Prostate gland (tissue), 2 donors: ENCODE measurements at regions not wholly inside any gene's neighbourhood (a gene's known extent, or its start where the extent isn't known, plus 50 kb on each side); places are given as distances from the start of the nearest gene placed in this dataset.

Source experiments
- DNase-seq: peaks from one replicate; pipeline ENCODE4 v3.0.0-alpha.2; 2019; ENCODE audit warnings: low spot score
- H3K27ac ChIP-seq, 2 donors: fragments of 200-600 bp; sonication (generic); 2 replicates each; pipeline ENCODE4 v1.5.1; 2017 to 2019
- H3K27me3 ChIP-seq: fragments of 200-600 bp; sonication (generic); replicated peaks from 2 replicates; pipeline ENCODE4 v1.5.1; 2019; ENCODE audit not compliant: insufficient read depth
- H3K36me3 ChIP-seq, 2 donors: fragments of 200-600 bp; sonication (generic); 1 replicate in 1 of 2; 2 replicates in 1 of 2; pipeline versions ENCODE4 v1.5.1 to v1.8.1; 2017 to 2019
- H3K4me1 ChIP-seq: fragments of 200-600 bp; sonication (generic); replicated peaks from 2 replicates; pipeline ENCODE4 v1.5.1; 2019
- H3K4me3 ChIP-seq, 2 donors: fragments of 200-600 bp; sonication (generic); 2 replicates each; pipeline ENCODE4 v1.5.1; 2017 to 2019
- H3K9me3 ChIP-seq: fragments of 200-600 bp; sonication (generic); 2 replicates; pipeline ENCODE4 v1.5.1; 2017
- POLR2A ChIP-seq: fragments of 450-650 bp; IDR thresholded peaks from one replicate; pipeline ENCODE4 v1.6.1; 2016; ENCODE audit warnings: antibody characterized with exemption, mild to moderate bottlenecking
- POLR2AphosphoS5 ChIP-seq: sonication (generic); formaldehyde crosslinking; IDR thresholded peaks from one replicate; pipeline ENCODE4 v1.6.1; 2017; ENCODE audit warnings: antibody characterized with exemption
- WGBS: methylation state at CpG from one replicate; pipeline ENCODE4 v1.1.5; 2018; 5-methylcytosine and 5-hydroxymethylcytosine counted together
- intact Hi-C: fragments of 100-400 bp; cut with DNase I; formaldehyde crosslinking; loops from one replicate; pipeline ENCODE4 v1.14.2; 2022
- TF ChIP-seq, protein P1 (sequence below), 4 experiments: fragments of 200-600 bp in 2 of 4; fragments of 450-650 bp in 2 of 4; sonication (generic) in 2 of 4; IDR thresholded peaks; 1 replicate in 3 of 4; 2 replicates in 1 of 4; pipeline ENCODE4 v1.5.1; 2016 to 2019; ENCODE audit warnings: antibody characterized with exemption in 4 of 4, mild to moderate bottlenecking in 2 of 4, moderate library complexity in 2 of 4

DNA sequence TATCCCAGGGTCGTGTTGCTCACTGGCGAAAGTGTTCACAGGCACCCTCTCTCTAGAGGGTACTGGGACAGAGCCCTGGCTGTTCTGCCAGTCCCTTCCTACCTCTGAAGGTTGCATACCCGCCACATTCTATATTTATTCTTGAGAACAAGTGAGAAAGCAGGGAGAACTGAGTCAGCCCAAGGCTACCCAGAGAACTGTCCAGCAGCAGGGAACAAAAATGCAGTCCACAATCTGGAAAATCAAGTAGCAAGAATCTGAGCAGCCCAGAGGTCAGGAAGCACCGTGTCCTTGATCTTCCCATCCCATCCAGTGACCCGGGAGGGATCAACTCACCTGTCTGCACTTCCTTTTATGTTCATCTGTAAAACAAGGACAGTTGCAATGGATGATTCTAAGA, 164.1 kb downstream of the FBXO15 start:
- Histone ChIP-seq H3K27ac (no peak overlapping the region), H3K4me3 (no peak overlapping the region), H3K9me3 (no peaks in the 10 kb centered on the region), H3K36me3 (no peaks in the 10 kb centered on the region), H3K4me1 (no peaks in the 10 kb centered on the region), H3K27me3 (no peaks in the 10 kb centered on the region)
- intact Hi-C loops: no loop called here
- DNase-seq: no peak
- 90% methylated on average over 5 of the region's 5 CpGs for WGBS
- TF ChIP-seq, protein P1, sequence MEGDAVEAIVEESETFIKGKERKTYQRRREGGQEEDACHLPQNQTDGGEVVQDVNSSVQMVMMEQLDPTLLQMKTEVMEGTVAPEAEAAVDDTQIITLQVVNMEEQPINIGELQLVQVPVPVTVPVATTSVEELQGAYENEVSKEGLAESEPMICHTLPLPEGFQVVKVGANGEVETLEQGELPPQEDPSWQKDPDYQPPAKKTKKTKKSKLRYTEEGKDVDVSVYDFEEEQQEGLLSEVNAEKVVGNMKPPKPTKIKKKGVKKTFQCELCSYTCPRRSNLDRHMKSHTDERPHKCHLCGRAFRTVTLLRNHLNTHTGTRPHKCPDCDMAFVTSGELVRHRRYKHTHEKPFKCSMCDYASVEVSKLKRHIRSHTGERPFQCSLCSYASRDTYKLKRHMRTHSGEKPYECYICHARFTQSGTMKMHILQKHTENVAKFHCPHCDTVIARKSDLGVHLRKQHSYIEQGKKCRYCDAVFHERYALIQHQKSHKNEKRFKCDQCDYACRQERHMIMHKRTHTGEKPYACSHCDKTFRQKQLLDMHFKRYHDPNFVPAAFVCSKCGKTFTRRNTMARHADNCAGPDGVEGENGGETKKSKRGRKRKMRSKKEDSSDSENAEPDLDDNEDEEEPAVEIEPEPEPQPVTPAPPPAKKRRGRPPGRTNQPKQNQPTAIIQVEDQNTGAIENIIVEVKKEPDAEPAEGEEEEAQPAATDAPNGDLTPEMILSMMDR (IDR thresholded peaks at IDR 0.05): no peak
- no peak for TF ChIP-seq POLR2AphosphoS5
- TF ChIP-seq POLR2A: no peak

DNA sequence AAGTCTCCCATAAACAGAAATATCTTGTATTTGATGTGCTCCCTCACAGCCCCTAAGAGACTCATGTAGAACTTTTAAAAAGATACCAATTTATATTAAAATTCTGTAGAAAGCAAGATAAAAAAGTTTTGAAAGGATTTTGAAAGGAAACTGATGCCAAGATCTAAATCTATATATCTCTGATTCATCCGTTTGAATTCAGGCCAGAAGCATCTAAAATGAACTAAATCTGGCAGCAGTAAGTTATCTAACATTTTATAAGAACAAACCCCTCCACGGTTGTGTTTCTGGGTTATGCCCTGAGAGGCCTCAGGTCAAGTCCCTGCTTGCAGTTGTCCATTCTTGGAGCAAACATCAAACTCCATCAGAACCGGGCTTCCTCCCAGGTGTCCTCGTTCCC, 165.8 kb downstream of the FBXO15 start:
- intact Hi-C loops: no loop called here
- no peak for DNase-seq
- Histone ChIP-seq H3K27ac (no peak overlapping the region), H3K4me1 (no peaks in the 10 kb centered on the region), H3K27me3 (no peaks in the 10 kb centered on the region), H3K9me3 (no peaks in the 10 kb centered on the region), H3K4me3 (no peak overlapping the region), H3K36me3 (no peaks in the 10 kb centered on the region)
- TF ChIP-seq, protein P1 (IDR thresholded peaks at IDR 0.05): no peak
- no peak for TF ChIP-seq POLR2AphosphoS5
- TF ChIP-seq POLR2A: no peak
- 25% methylated on average over 4 of the region's 4 CpGs for WGBS

DNA sequence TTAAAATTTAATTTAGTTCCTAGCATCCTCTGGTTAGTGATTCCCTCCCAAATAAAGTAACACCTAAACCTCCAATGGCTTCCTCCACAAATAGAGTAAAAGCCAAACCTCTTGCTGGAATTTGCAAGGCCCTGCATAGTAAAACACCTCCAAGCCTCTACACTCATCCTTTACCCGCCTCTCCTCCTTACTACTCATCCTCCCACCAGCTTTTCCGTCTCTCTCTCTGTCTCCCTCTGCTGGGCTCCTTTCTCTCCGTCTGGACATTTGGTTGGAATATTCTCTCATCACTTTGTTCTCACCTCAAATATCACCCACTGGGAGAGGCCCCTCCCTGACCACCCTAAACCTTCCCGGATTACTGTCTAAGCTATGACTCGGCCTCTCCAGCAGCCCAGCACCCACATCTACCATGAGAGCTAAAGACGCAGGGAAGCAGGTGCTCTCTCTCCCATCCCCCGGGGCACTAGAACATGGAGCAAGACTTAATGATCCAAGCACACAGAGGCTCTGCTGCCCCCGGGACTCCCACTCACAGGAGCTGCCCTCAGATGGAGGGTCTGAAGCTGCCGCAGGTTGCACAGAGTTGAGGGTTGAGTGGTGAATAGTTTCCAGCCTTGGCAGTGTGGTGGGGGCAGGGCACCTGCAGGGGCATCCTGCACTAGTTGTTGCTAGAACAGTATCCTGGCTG, 167.2 kb downstream of the FBXO15 start:
- Histone ChIP-seq H3K27ac (no peak overlapping the region), H3K27me3 (no peaks in the 10 kb centered on the region), H3K9me3 (no peaks in the 10 kb centered on the region), H3K4me3 (no peak overlapping the region), H3K36me3 (no peaks in the 10 kb centered on the region), H3K4me1 (no peaks in the 10 kb centered on the region)
- TF ChIP-seq, protein P1 (IDR thresholded peaks at IDR 0.05): no peak
- TF ChIP-seq POLR2AphosphoS5 (no peak), POLR2A (no peak)
- intact Hi-C loops: no loop called here
- WGBS: 84% methylated on average over 9 of the region's 9 CpGs
- DNase-seq: no peak

DNA sequence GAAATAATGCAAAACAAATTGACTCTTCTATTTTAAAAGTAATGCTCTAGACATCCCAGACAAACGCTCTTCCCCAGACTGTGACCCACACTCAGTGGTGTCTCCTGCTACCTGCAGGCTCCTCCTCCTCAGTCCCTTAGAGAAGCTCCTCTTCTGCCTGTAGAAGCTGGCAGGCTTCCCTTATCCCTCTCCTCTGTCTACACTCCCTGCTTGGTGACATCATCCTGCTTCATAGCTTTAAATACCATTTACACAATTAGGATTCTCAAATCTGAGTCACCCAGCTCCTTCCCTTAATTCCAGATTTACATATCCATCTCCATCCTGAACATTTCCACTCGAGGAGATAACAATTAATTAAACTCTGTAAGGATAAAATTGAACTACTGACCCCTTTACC, 167.9 kb downstream of the FBXO15 start:
- Histone ChIP-seq H3K4me3 (no peak overlapping the region), H3K4me1 (no peaks in the 10 kb centered on the region), H3K27ac (no peak overlapping the region), H3K27me3 (no peaks in the 10 kb centered on the region), H3K9me3 (no peaks in the 10 kb centered on the region), H3K36me3 (no peaks in the 10 kb centered on the region)
- no peak for DNase-seq
- intact Hi-C loops: no loop called here
- TF ChIP-seq, protein P1 (IDR thresholded peaks at IDR 0.05): no peak
- TF ChIP-seq POLR2AphosphoS5 (no peak), POLR2A (no peak)
- 71% methylated on average over 2 of the region's 2 CpGs for WGBS

DNA sequence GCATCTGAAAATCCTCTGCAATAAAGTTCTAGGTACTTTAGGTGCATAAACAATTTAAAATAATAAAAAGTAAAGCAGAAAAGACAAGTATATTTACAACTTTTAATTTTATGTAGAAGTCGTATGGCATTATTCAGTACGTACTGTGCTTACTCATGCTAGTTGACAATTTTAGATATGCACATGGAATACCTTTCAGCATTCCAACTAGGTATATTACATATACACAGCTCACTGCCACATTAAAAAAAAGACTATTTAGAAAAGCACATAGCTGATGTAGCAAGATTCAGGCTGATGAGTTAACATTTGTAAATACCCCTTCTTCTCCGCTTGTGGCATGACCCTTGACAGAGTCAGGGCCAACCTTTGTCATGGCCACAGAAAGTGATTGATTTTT, 171.2 kb downstream of the FBXO15 start:
- no peak for DNase-seq
- H3K27ac ChIP-seq: no peak overlapping the region
- H3K36me3 ChIP-seq: no peaks in the 10 kb centered on the region
- H3K4me1 ChIP-seq: no peaks in the 10 kb centered on the region
- H3K27me3 ChIP-seq: no peaks in the 10 kb centered on the region
- intact Hi-C loops: no loop called here
- TF ChIP-seq POLR2A (no peak), POLR2AphosphoS5 (no peak)
- TF ChIP-seq, protein P1 (IDR thresholded peaks at IDR 0.05): no peak
- 92% methylated on average over 3 of the region's 3 CpGs for WGBS
- no peak overlapping the region for H3K4me3 ChIP-seq
- no peaks in the 10 kb centered on the region for H3K9me3 ChIP-seq
